Fibroblast of the aortic adventitia (primary cell): ENCODE measurements at regions not wholly inside any gene's neighbourhood (a gene's known extent, or its start where the extent isn't known, plus 50 kb on each side); places are given as distances from the start of the nearest gene placed in this dataset.

Experiments used
- DNase-seq: peaks from one replicate; pipeline ENCODE4 v3.0.0-alpha.2; 2010; ENCODE audit warnings: low read depth
- H3K4me3 ChIP-seq: 2 replicates; pipeline ENCODE4 v1.5.1; 2011; ENCODE audit warnings: low read depth, mild to moderate bottlenecking, control low read depth, low read length, moderate library complexity
- TF ChIP-seq, protein P1 (sequence below): IDR thresholded peaks from 2 replicates; pipeline ENCODE4 v1.5.1; 2011; ENCODE audit warnings: mild to moderate bottlenecking, low read length, control low read depth, inconsistent platforms; ENCODE audit not compliant: insufficient read depth

- TF ChIP-seq, protein P1, sequence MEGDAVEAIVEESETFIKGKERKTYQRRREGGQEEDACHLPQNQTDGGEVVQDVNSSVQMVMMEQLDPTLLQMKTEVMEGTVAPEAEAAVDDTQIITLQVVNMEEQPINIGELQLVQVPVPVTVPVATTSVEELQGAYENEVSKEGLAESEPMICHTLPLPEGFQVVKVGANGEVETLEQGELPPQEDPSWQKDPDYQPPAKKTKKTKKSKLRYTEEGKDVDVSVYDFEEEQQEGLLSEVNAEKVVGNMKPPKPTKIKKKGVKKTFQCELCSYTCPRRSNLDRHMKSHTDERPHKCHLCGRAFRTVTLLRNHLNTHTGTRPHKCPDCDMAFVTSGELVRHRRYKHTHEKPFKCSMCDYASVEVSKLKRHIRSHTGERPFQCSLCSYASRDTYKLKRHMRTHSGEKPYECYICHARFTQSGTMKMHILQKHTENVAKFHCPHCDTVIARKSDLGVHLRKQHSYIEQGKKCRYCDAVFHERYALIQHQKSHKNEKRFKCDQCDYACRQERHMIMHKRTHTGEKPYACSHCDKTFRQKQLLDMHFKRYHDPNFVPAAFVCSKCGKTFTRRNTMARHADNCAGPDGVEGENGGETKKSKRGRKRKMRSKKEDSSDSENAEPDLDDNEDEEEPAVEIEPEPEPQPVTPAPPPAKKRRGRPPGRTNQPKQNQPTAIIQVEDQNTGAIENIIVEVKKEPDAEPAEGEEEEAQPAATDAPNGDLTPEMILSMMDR, result no peak
- H3K4me3 ChIP-seq, result no peak overlapping the region
- DNase-seq, result peak; percentile 11
Observed at GRCh38 chr14:85214471-85214870, 315.5 kb upstream of the FLRT2 start.

DNA sequence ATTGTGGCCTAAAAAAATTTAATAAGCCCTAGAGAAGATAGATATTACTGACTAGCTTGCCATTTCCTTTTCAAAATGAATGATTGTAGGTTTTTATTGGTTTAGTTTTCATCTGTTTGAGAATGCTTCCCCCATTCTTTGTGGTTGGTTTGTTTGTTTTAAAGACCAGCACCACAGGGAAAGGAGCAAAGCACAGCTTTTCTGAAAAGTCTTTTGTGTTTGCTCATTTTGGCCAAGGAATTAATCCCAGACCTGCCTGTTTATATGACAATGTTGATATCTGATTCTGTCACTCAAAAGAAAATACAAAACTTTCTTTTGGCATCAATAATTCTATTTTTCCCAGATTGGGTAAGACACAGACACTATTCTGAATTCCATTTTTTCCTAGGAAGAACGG lies 312.5 kb upstream of the FLRT2 start:
- no peak for DNase-seq
- TF ChIP-seq, protein P1, result no peak
- no peak overlapping the region for H3K4me3 ChIP-seq

- no peak overlapping the region for H3K4me3 ChIP-seq
- no peak for DNase-seq
- TF ChIP-seq, protein P1, result no peak
Observed at GRCh38 chr14:85218982-85219381, 311.0 kb upstream of the FLRT2 start.

GRCh38 chr14:85221832-85222231 lies 308.1 kb upstream of the FLRT2 start:
- TF ChIP-seq, protein P1, result no peak
- DNase-seq, result no peak
- H3K4me3 ChIP-seq, result no peak overlapping the region

GRCh38 chr14:85222341-85222740 lies 307.6 kb upstream of the FLRT2 start:
- TF ChIP-seq, protein P1, result no peak
- H3K4me3 ChIP-seq, result no peak overlapping the region
- no peak for DNase-seq

- no peak for DNase-seq
- TF ChIP-seq, protein P1, result no peak
- H3K4me3 ChIP-seq, result no peak overlapping the region
Observed at GRCh38 chr14:85223667-85224066, 306.3 kb upstream of the FLRT2 start.

DNA sequence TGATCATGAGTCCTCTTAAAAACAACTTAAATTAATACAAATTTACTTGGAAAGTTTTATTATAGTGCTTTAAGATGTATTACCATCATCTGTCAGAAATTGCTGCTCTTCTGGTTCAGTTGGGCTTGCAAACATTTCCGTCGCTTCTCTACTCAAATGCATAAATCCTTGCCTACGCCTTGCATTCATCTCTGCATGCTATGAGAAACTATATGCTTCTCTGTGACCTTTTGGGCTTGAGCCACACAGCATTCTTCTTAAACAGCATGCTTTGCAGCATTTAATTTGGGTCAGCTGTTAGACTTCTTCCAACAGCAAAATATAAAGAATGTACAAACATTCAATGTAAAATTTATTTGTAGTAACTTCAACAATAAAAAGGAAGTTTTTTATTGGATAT lies 305.7 kb upstream of the FLRT2 start:
- no peak for DNase-seq
- no peak overlapping the region for H3K4me3 ChIP-seq
- TF ChIP-seq, protein P1, result no peak
